Gastrocnemius medialis (tissue), 4 donors: ENCODE measurements at regions not wholly inside any gene's neighbourhood (a gene's known extent, or its start where the extent isn't known, plus 50 kb on each side); places are given as distances from the start of the nearest gene placed in this dataset.

ENCODE experiments used
- ATAC-seq, 2 donors: fragments of 150-250 bp; one replicate each; pipeline ENCODE4 v1.9.1; 2016
- DNase-seq, 2 donors: peaks; one replicate each; pipeline ENCODE4 v3.0.0-alpha.2; 2019
- H3K27ac ChIP-seq, 4 donors: fragments of 200-600 bp; sonication (generic); 1 replicate in 1 of 4; 2 replicates in 3 of 4; pipeline ENCODE4 v1.5.1; 2016 to 2018; ENCODE audit warnings: mild to moderate bottlenecking in 2 of 4, moderate library complexity in 1 of 4
- H3K27me3 ChIP-seq, 3 donors: fragments of 200-600 bp; sonication (generic) in 2 of 3; 1 replicate in 1 of 3; 2 replicates in 2 of 3; pipeline versions ENCODE4 v1.5.1 to v1.6.0; 2016 to 2019; ENCODE audit warnings: mild to moderate bottlenecking in 1 of 3, moderate library complexity in 1 of 3
- H3K36me3 ChIP-seq, 2 donors: fragments of 200-600 bp; sonication (generic) in 1 of 2; one replicate each; pipeline ENCODE4 v1.5.1; 2017 to 2018
- H3K4me1 ChIP-seq, 2 donors: fragments of 200-600 bp; sonication (generic) in 1 of 2; one replicate each; pipeline ENCODE4 v1.5.1; 2016 to 2017; ENCODE audit warnings: mild to moderate bottlenecking in 2 of 2
- H3K4me3 ChIP-seq, 4 donors: fragments of 200-600 bp; sonication (generic) in 3 of 4; 1 replicate in 1 of 4; 2 replicates in 3 of 4; pipeline ENCODE4 v1.5.1; 2016 to 2019; ENCODE audit warnings: mild to moderate bottlenecking in 2 of 4
- H3K9me3 ChIP-seq, 3 donors: fragments of 200-600 bp; sonication (generic) in 2 of 3; 1 replicate in 1 of 3; 2 replicates in 2 of 3; pipeline ENCODE4 v1.5.1; 2016 to 2019
- CTCF ChIP-seq, 5 experiments: fragments of 450-650 bp in 3 of 5; fragments of 200-600 bp in 2 of 5; sonication (generic) in 2 of 5; IDR thresholded peaks in 4 of 5; conservative IDR thresholded peaks in 1 of 5; 1 replicate in 4 of 5; 2 replicates in 1 of 5; pipeline ENCODE4 v1.5.1; 2016 to 2019; ENCODE audit warnings: antibody characterized with exemption in 5 of 5, mild to moderate bottlenecking in 3 of 5, moderate library complexity in 3 of 5
- POLR2A ChIP-seq, 2 donors: fragments of 450-650 bp; IDR thresholded peaks; one replicate each; pipeline ENCODE4 v1.6.1; 2017; ENCODE audit warnings: antibody characterized with exemption in 2 of 2, mild to moderate bottlenecking in 2 of 2, moderate library complexity in 2 of 2
- in situ Hi-C, 4 donors: fragments of 200-750 bp; cut with MboI; loops; one replicate each; pipeline versions ENCODE4 v1.15.0 to v1.8.0; 2017; ENCODE audit warnings: low sequenced_read_pairs in 4 of 4
- intact Hi-C: fragments of 100-400 bp; cut with DNase I; formaldehyde crosslinking; loops from one replicate; pipeline ENCODE4 v1.15.1; 2023; ENCODE audit warnings: low total_unique reads

GRCh38 chr2:57711991-57712390 is 334.6 kb upstream of the VRK2 start:
- Histone ChIP-seq H3K27me3 (no peaks in the 10 kb centered on the region), H3K9me3 (no peaks in the 10 kb centered on the region), H3K36me3 (no peaks in the 10 kb centered on the region), H3K4me1 (no peaks in the 10 kb centered on the region), H3K27ac (no peak overlapping the region), H3K4me3 (no peak overlapping the region)
- in situ Hi-C loops, result no loop called here
- TF ChIP-seq CTCF (IDR thresholded peaks at IDR 0.05 in 4 of 5, conservative IDR thresholded peaks at IDR 0.05 in 1 of 5), result no peak
- no peak for TF ChIP-seq POLR2A (IDR thresholded peaks at IDR 0.05)
- intact Hi-C loops, result no loop called here
- DNase-seq (no peak), ATAC-seq (no peak)

GRCh38 chr2:57720728-57721627 is 325.6 kb upstream of the VRK2 start:
- intact Hi-C loops, result loop anchor here (5.0 kb wide), 1 partner anchor 246 kb away; no protein-coding TSS in a partner anchor
- Histone ChIP-seq H3K27me3 (no peaks in the 10 kb centered on the region), H3K27ac (no peak overlapping the region), H3K9me3 (no peaks in the 10 kb centered on the region), H3K4me3 (peak overlapping the region; percentile 16 to 43 (median 26)), H3K4me1 (no peaks in the 10 kb centered on the region), H3K36me3 (no peaks in the 10 kb centered on the region)
- in situ Hi-C loops, result no loop called here
- ATAC-seq (peak; percentile 62 to 75), DNase-seq (no peak)
- TF ChIP-seq CTCF (IDR thresholded peaks at IDR 0.05 in 4 of 5, conservative IDR thresholded peaks at IDR 0.05 in 1 of 5), result peak in 4 of 5 experiments; percentile 21 to 59 (median 43)
- no peak for TF ChIP-seq POLR2A (IDR thresholded peaks at IDR 0.05)

- no peaks in the 10 kb centered on the region for H3K36me3 ChIP-seq
- H3K4me1 ChIP-seq, result no peaks in the 10 kb centered on the region
- H3K9me3 ChIP-seq, result no peaks in the 10 kb centered on the region
- in situ Hi-C loops, result no loop called here
- DNase-seq, result no peak
- ATAC-seq, result no peak
- H3K4me3 ChIP-seq, result no peak overlapping the region
- no peak overlapping the region for H3K27ac ChIP-seq
- no peak for TF ChIP-seq CTCF (IDR thresholded peaks at IDR 0.05 in 4 of 5, conservative IDR thresholded peaks at IDR 0.05 in 1 of 5)
- no peaks in the 10 kb centered on the region for H3K27me3 ChIP-seq
- intact Hi-C loops, result no loop called here
Observed at GRCh38 chr2:57725337-57725947, 321.2 kb upstream of the VRK2 start.

GRCh38 chr2:57726294-57726693 is 320.3 kb upstream of the VRK2 start:
- H3K27me3 ChIP-seq, result no peaks in the 10 kb centered on the region
- H3K4me1 ChIP-seq, result no peaks in the 10 kb centered on the region
- no peak for ATAC-seq
- TF ChIP-seq CTCF (IDR thresholded peaks at IDR 0.05 in 4 of 5, conservative IDR thresholded peaks at IDR 0.05 in 1 of 5) (no peak), POLR2A (IDR thresholded peaks at IDR 0.05) (no peak)
- H3K36me3 ChIP-seq, result no peaks in the 10 kb centered on the region
- no peaks in the 10 kb centered on the region for H3K9me3 ChIP-seq
- in situ Hi-C loops, result no loop called here
- H3K4me3 ChIP-seq, result no peak overlapping the region
- no peak overlapping the region for H3K27ac ChIP-seq
- intact Hi-C loops, result no loop called here
- no peak for DNase-seq
